ENCODE measurements at regions not wholly inside any gene's neighbourhood (a gene's known extent, or its start where the extent isn't known, plus 50 kb on each side); places are given as distances from the start of the nearest gene placed in this dataset.

- intact Hi-C loops (cut with micrococcal nuclease; ENCODE audit: unreplicated experiment) = no loop called here
- CTCF ChIA-PET (ENCODE audit: low intra/inter-chr PET ratio, low total read pairs) = no interaction called here
- no TSS peak for BruUV-seq (replicated peaks)
Observed at GRCh38 chr1:199303035-199303434, 664.2 kb downstream of the PTPRC start.

GRCh38 chr1:199305053-199305452 lies 666.2 kb downstream of the PTPRC start:
- intact Hi-C loops (cut with micrococcal nuclease; ENCODE audit: unreplicated experiment) = no loop called here
- no peak for FAIRE-seq
- CTCF ChIA-PET (ENCODE audit: low intra/inter-chr PET ratio, low total read pairs) = no interaction called here
- TF ChIP-seq ZNF101 (CRISPR knock-in tag; IDR thresholded peaks at IDR 0.05; ENCODE audit: borderline replicate concordance, low read depth) (no peak), HDAC6 (IDR thresholded peaks at IDR 0.05; ENCODE audit: low read depth, low read length) (no peak), ZNF350 (CRISPR knock-in tag; IDR thresholded peaks at IDR 0.05; ENCODE audit: borderline replicate concordance, low read depth) (no peak), ZBTB37 (CRISPR knock-in tag; IDR thresholded peaks at IDR 0.05) (no peak), UBTF (CRISPR knock-in tag; IDR thresholded peaks at IDR 0.05) (no peak), DNMT3B (CRISPR knock-in tag; conservative IDR thresholded peaks at IDR 0.05) (no peak), SIN3B (IDR thresholded peaks at IDR 0.05; ENCODE audit: low read length) (no peak), GTF2F1 (IDR thresholded peaks at IDR 0.05; ENCODE audit: low read length) (no peak), SMAD1 (CRISPR knock-in tag; IDR thresholded peaks at IDR 0.05; ENCODE audit: borderline replicate concordance, low read depth) (no peak), ZNF431 (CRISPR knock-in tag; IDR thresholded peaks at IDR 0.05; ENCODE audit: borderline replicate concordance, low read depth) (no peak), NR0B2 (CRISPR knock-in tag; IDR thresholded peaks at IDR 0.05) (no peak)

More at GRCh38 chr1:199303035-199303434, 664.2 kb downstream of the PTPRC start:
- in situ Hi-C loops (cut with HindIII; ENCODE audit: extremely low pct_ligation_motif_present, low pct_unique_long_range_greater_than_20kb) = no loop called here
- no peak overlapping the region for H3K4me3 ChIP-seq (replicated peaks in 1 of 3; ENCODE audit: insufficient read depth in 1 of 3, low read depth in 2 of 3, low read length in 3 of 3)
- no peaks in the 10 kb centered on the region for H3K27me3 ChIP-seq (ENCODE audit: control insufficient read depth in 1 of 2, insufficient read depth in 2 of 2, low read length in 2 of 2)
- H3K9me3 ChIP-seq (ENCODE audit: low read length) = no peaks in the 10 kb centered on the region
- ATAC-seq (no peak), DNase-seq (ENCODE audit: low spot score) (no peak), FAIRE-seq (no peak)
- no peaks in the 10 kb centered on the region for H4K20me1 ChIP-seq (ENCODE audit: insufficient read depth, low read length)
- POLR2A ChIA-PET = no interaction called here
- TF ChIP-seq ZNF839 (CRISPR knock-in tag; IDR thresholded peaks at IDR 0.05; ENCODE audit: borderline replicate concordance) = no peak
- H3K4me2 ChIP-seq (ENCODE audit: low read depth, low read length) = no peak overlapping the region
- H3K9ac ChIP-seq (ENCODE audit: insufficient read depth, low read depth, low read length) = no peak overlapping the region
- H3K79me2 ChIP-seq (ENCODE audit: insufficient read depth, low read length) = no peaks in the 10 kb centered on the region
- no peak overlapping the region for H2AFZ ChIP-seq (ENCODE audit: low read length)
- H3K4me1 ChIP-seq (ENCODE audit: insufficient read depth, low read length) = no peaks in the 10 kb centered on the region
- no peaks in the 10 kb centered on the region for H3K36me3 ChIP-seq (replicated peaks in 1 of 2; ENCODE audit: control insufficient read depth in 1 of 2, insufficient read depth in 2 of 2, low read length in 2 of 2)
- WGBS (ENCODE audit: low lambda C conversion rate) = 23% methylated on average over 2 of the region's 2 CpGs
- H3K27ac ChIP-seq (ENCODE audit: extremely low read length, insufficient read depth, low read length) = no peak overlapping the region

More at GRCh38 chr1:199305053-199305452, 666.2 kb downstream of the PTPRC start:
- Histone ChIP-seq H3K27me3 (ENCODE audit: control insufficient read depth in 1 of 2, insufficient read depth in 2 of 2, low read length in 2 of 2) (no peaks in the 10 kb centered on the region), H3K36me3 (replicated peaks in 1 of 2; ENCODE audit: control insufficient read depth in 1 of 2, insufficient read depth in 2 of 2, low read length in 2 of 2) (no peaks in the 10 kb centered on the region), H3K4me1 (ENCODE audit: insufficient read depth, low read length) (no peaks in the 10 kb centered on the region), H3K4me3 (replicated peaks in 1 of 3; ENCODE audit: insufficient read depth in 1 of 3, low read depth in 2 of 3, low read length in 3 of 3) (no peak overlapping the region), H4K20me1 (ENCODE audit: insufficient read depth, low read length) (no peaks in the 10 kb centered on the region), H3K79me2 (ENCODE audit: insufficient read depth, low read length) (no peaks in the 10 kb centered on the region), H3K4me2 (ENCODE audit: low read depth, low read length) (no peak overlapping the region), H2AFZ (ENCODE audit: low read length) (no peak overlapping the region), H3K9me3 (ENCODE audit: low read length) (no peaks in the 10 kb centered on the region), H3K27ac (ENCODE audit: extremely low read length, insufficient read depth, low read length) (no peak overlapping the region), H3K9ac (ENCODE audit: insufficient read depth, low read depth, low read length) (no peak overlapping the region)
- in situ Hi-C loops (cut with HindIII; ENCODE audit: extremely low pct_ligation_motif_present, low pct_unique_long_range_greater_than_20kb) = no loop called here
- 5% methylated on average over 2 of the region's 2 CpGs for WGBS (ENCODE audit: low lambda C conversion rate)
- POLR2A ChIA-PET = no interaction called here
- BruUV-seq (replicated peaks) = no TSS peak
- ATAC-seq (no peak), DNase-seq (ENCODE audit: low spot score) (no peak)
